Activated naive CD8-positive, alpha-beta T cell treated with anti-CD3 and anti-CD28 coated beads, Interleukin-2, amount 50 U/mL, for 24 hours (primary cell): ENCODE measurements at regions not wholly inside any gene's neighbourhood (a gene's known extent, or its start where the extent isn't known, plus 50 kb on each side); places are given as distances from the start of the nearest gene placed in this dataset.

ENCODE experiments used
- ATAC-seq: fragments of 150-1000 bp; cut with Tn5 transposase; one replicate; pipeline ENCODE4 v1.10.0; 2021
- DNase-seq: peaks from one replicate; pipeline ENCODE4 v3.0.0; 2021
- H3K27ac Mint-ChIP-seq: one replicate; pipeline ENCODE4 v1.8.0; 2021; ENCODE audit warnings: mild to moderate bottlenecking, mixed read lengths
- H3K27me3 Mint-ChIP-seq: one replicate; pipeline ENCODE4 v1.8.0; 2021; ENCODE audit warnings: mixed read lengths
- H3K36me3 Mint-ChIP-seq: one replicate; pipeline ENCODE4 v1.8.0; 2021; ENCODE audit warnings: low read depth, mixed read lengths
- H3K4me1 Mint-ChIP-seq: one replicate; pipeline ENCODE4 v1.8.0; 2021; ENCODE audit warnings: mixed read lengths
- H3K4me3 Mint-ChIP-seq: one replicate; pipeline ENCODE4 v1.8.0; 2021; ENCODE audit warnings: mild to moderate bottlenecking, moderate library complexity, mixed read lengths
- H3K9me3 Mint-ChIP-seq: one replicate; pipeline ENCODE4 v1.8.0; 2021; ENCODE audit warnings: mixed read lengths

DNA sequence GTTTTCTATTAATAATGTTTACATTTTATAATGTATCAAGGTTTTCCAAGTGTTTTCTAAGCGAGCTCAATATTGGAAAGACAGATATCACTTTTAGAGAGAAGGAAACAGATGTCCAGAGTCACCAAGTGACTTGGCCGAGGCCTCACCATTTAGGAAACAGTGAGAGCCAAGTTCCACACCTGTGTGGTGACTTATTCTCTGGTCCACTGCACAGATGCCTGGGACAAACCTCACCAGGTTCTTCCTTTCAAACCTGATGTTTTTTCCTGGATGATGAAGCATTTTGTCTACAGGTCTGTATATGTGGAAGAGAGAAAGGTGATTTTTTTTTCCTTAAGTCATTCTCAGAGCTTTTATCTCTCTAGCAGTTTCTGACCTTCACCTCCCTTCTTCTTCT is 280.7 kb downstream of the LPIN1 start:
- peaks cover 22% of the 10 kb centered on the region for H3K9me3 Mint-ChIP-seq
- H3K4me3 Mint-ChIP-seq: no peak overlapping the region
- peaks cover 2% of the 10 kb centered on the region for H3K36me3 Mint-ChIP-seq
- no peak overlapping the region for H3K27ac Mint-ChIP-seq
- H3K4me1 Mint-ChIP-seq: peaks cover 2% of the 10 kb centered on the region
- no peak for DNase-seq
- peaks cover 4% of the 10 kb centered on the region for H3K27me3 Mint-ChIP-seq
- no peak for ATAC-seq

DNA sequence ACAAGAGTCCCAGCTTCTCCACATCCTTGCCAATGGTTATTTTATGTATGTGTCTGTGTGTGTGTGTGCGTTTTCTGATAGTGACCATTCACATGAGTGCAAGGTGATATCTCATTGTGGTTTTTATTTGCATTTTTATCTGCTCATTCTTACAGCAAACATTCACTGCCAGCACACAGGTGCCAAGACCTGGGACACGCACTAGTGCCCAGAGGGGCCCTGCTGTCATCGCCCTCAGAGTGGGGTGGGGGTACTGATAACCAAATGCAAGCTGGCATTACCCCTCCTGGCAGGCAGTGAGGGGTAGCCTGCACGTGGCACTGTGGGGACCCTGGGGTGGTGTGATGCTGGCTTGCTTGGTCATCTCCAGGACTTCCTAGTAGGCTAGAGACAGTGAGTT is 285.4 kb downstream of the LPIN1 start:
- no peak for DNase-seq
- Mint-ChIP-seq H3K27me3 (peaks cover 7% of the 10 kb centered on the region), H3K4me3 (no peak overlapping the region), H3K9me3 (peaks cover 4% of the 10 kb centered on the region), H3K36me3 (no peaks in the 10 kb centered on the region), H3K27ac (no peak overlapping the region), H3K4me1 (peaks cover 40% of the 10 kb centered on the region)
- no peak for ATAC-seq

DNA sequence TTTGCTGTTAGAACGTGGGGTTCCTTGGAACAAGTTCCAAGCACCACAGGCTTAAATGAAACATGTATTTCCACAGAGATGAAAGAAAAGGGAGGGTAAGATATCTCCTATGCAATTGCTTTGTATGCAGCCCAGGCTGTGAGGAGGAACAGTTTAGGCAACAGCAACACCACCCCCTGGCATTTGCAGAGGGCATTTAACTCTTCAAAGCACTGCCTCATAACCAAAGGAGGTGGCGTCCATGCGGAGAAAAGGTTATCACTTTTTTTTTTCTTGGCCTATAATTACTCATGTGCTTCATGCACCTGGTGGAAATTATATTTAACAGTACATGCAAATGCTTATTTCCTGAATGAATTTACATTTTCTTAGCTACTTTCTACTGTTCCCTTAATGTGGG is 286.0 kb downstream of the LPIN1 start:
- no peak for ATAC-seq
- Mint-ChIP-seq H3K4me1 (peaks cover 45% of the 10 kb centered on the region), H3K36me3 (no peaks in the 10 kb centered on the region), H3K27ac (no peak overlapping the region), H3K27me3 (peaks cover 7% of the 10 kb centered on the region), H3K9me3 (peaks cover 4% of the 10 kb centered on the region), H3K4me3 (no peak overlapping the region)
- DNase-seq: no peak

DNA sequence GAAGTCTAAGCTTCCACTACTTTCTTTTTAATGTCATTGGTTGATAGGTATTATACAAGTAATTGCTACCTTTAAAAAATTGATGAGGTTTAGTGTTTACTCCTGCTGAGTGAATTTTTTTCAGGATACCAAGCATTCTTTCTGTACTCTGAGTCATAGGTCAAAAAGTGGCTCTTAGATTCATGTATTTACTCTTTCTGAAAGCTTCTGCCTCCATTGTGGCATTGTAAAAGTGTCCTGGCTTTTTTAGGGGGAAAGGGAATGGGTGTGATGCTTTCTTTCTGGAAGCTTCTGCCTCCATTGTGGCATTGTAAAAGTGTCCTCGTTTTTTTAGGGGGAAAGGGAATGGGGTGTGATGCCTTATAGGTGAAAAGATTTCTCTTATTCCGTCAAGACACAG is 286.5 kb downstream of the LPIN1 start:
- DNase-seq: no peak
- no peak overlapping the region for H3K27ac Mint-ChIP-seq
- H3K9me3 Mint-ChIP-seq: peaks cover 4% of the 10 kb centered on the region
- H3K4me1 Mint-ChIP-seq: peaks cover 49% of the 10 kb centered on the region
- H3K36me3 Mint-ChIP-seq: no peaks in the 10 kb centered on the region
- no peak for ATAC-seq
- peaks cover 7% of the 10 kb centered on the region for H3K27me3 Mint-ChIP-seq
- no peak overlapping the region for H3K4me3 Mint-ChIP-seq

DNA sequence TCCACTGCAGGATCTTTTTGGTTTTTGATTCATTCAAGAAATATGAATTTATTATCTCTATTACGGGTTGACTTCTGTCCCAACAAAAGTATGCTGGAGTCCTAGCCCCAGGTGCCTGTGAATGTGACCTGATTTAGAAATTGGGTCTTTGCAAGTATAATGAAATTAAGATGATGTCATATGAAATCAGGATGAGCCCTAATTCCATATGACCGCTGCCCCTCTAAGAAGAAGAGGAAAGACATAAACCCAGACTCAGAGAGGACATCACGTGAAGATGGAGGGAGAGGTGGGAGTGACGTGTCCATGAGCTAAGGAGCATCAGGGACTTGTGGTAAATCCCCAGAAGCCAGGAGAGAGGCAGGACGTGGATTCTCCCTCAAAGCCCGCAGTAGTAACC is 287.1 kb downstream of the LPIN1 start:
- Mint-ChIP-seq H3K36me3 (no peaks in the 10 kb centered on the region), H3K4me3 (no peak overlapping the region), H3K27ac (no peak overlapping the region), H3K27me3 (peaks cover 7% of the 10 kb centered on the region), H3K9me3 (peaks cover 4% of the 10 kb centered on the region), H3K4me1 (peaks cover 49% of the 10 kb centered on the region)
- DNase-seq (no peak), ATAC-seq (no peak)

DNA sequence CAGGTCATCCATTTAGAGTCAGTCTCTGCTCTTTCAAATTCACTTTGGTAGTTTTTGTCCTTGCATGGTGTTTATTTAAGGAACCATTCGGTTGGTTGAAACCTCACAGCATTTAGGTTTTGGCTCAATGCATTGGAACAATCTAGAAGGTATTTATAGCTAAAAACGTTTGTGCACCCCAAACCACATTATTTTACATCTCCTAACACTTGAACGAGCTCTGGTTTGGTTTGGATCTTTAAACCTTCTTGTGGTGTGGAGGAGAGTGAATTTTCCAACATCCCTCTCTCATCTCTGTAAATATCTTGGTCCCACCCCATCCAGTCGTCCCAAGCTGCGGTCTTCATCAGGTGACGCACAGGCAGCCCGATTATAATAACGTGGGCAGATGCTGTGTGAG is 287.9 kb downstream of the LPIN1 start:
- no peak overlapping the region for H3K4me3 Mint-ChIP-seq
- peaks cover 5% of the 10 kb centered on the region for H3K27me3 Mint-ChIP-seq
- no peak for DNase-seq
- peaks cover 8% of the 10 kb centered on the region for H3K9me3 Mint-ChIP-seq
- H3K27ac Mint-ChIP-seq: no peak overlapping the region
- H3K4me1 Mint-ChIP-seq: peaks cover 49% of the 10 kb centered on the region
- ATAC-seq: no peak
- H3K36me3 Mint-ChIP-seq: no peaks in the 10 kb centered on the region

DNA sequence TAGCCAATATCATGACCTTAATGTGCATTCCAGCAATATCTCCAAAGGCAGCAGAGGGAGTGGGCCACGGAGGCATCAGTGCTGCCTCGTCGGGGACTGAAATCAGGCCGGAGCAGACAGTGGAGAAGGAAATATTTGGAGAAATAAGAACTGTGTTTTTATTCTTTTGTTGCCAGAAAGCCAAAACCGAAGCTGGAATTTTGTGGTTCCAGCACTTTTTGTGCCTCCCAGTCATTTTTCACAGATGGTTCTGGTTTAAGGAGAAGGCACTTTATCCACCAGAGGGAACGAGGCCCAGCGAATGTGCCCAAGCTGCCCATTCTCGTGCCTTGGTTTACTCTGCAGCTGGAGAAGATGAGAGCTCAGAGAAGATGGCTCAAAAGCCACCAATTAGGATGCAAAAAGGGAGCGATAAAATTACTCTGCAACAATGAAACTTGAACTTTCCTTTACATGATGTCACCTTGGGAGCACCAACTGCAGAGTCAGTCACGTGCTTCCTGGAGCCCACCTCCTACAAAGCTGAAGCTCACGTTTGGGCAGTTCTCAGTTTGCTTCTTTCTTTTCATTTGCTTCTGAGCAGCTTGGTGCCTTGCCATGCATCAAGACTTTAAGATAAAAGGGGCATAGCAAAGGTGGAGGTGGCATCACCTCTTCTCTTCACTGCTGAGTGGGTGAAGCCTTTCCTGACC is 288.7 kb downstream of the LPIN1 start:
- Mint-ChIP-seq H3K4me3 (no peak overlapping the region), H3K36me3 (no peaks in the 10 kb centered on the region), H3K27ac (no peak overlapping the region), H3K9me3 (peaks cover 11% of the 10 kb centered on the region), H3K27me3 (peaks cover 5% of the 10 kb centered on the region), H3K4me1 (peaks cover 49% of the 10 kb centered on the region)
- ATAC-seq: no peak
- DNase-seq: no peak

DNA sequence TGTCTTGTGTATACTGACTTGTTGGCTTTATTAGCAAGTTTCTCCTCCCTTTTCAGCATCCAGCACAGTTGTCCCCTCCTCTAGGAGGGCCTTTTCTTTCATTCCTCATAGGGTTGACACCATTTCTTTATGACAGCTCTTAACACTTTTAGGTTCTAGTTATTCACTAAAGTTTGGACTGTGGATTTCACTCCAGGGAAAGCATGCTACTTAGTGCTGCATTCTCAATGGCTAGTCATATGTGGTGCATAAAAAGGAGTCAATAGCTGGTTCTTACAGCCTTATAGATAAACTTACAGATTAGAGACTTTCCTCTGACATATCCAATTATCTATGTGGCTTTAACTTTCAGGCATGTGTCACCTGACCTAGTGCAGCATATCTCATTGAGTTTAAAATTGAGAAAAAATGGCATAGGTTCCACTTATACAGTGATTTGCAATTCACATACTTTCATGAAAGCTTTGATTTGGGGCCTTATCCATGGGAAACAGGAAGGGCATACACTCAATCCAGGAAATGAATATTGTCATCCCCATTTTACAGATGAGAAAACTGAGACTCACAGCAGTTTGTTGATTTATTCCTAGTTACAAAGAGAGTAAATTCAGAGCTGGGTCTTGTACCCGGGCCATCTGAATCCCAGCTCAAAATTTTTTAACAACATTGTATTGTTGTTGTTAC is 289.7 kb downstream of the LPIN1 start:
- H3K4me3 Mint-ChIP-seq: no peak overlapping the region
- peaks cover 2% of the 10 kb centered on the region for H3K36me3 Mint-ChIP-seq
- H3K4me1 Mint-ChIP-seq: peaks cover 49% of the 10 kb centered on the region
- H3K27ac Mint-ChIP-seq: no peak overlapping the region
- ATAC-seq (no peak), DNase-seq (no peak)
- H3K9me3 Mint-ChIP-seq: peaks cover 15% of the 10 kb centered on the region
- H3K27me3 Mint-ChIP-seq: peaks cover 5% of the 10 kb centered on the region

DNA sequence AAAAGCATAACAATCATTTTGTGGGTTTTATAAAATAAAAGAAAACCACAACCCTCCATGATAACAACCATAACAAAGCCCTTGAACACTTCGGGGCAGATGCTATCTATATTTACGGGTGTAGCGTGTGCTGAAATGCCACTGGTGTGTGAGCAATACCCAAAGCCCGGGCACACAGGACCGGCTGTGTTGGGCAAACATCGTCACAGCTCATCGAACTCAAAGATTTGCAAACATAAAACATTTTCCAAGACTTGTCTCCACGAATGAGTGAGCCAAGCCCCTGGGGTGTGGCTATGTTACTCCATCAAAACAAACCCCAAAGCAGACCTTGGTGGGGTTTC is 290.2 kb downstream of the LPIN1 start:
- H3K9me3 Mint-ChIP-seq: peaks cover 18% of the 10 kb centered on the region
- H3K27me3 Mint-ChIP-seq: peaks cover 5% of the 10 kb centered on the region
- H3K27ac Mint-ChIP-seq: no peak overlapping the region
- peaks cover 2% of the 10 kb centered on the region for H3K36me3 Mint-ChIP-seq
- peak; percentile 53 for ATAC-seq
- no peak overlapping the region for H3K4me3 Mint-ChIP-seq
- H3K4me1 Mint-ChIP-seq: peaks cover 49% of the 10 kb centered on the region
- DNase-seq: no peak

DNA sequence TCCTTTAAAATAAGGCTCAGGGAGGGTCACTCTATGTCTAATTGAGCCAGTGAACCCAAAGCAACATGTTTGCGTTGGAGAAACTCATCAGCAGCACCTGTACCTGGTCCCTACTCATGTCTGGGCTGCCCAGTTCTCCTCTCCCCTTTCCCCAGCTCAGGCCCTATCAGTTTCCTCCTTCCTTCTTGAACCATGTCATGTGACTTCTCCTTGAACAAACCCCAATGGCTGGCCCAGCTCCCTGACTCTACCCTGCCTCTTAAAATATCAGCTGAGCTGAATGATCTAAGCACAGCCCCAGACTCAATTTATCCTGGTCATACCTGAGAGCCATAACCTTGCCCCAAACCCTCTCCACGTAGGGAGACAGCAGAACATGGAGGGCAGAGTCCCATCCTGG is 290.9 kb downstream of the LPIN1 start:
- Mint-ChIP-seq H3K27me3 (peaks cover 5% of the 10 kb centered on the region), H3K4me3 (no peak overlapping the region), H3K36me3 (peaks cover 4% of the 10 kb centered on the region), H3K4me1 (peaks cover 50% of the 10 kb centered on the region), H3K9me3 (peaks cover 18% of the 10 kb centered on the region), H3K27ac (no peak overlapping the region)
- ATAC-seq (no peak), DNase-seq (no peak)

DNA sequence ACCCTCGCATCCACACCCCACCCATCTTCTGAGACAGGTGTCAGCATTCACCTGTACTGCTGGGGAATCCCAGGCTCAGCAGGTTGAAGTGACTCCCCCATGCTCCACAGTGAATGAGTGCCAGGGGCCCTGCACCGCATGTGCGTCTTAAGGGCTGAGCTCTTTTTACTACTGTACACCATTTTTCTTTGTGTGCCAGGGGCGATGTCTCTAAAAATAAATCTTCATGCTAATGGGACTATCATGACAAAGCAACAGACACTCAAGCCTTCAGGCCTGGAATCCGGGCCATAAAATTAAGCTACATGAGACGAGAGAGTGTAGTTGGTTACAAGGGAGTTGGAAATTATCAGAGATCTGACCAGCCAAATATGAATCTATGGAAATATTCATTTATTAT is 294.8 kb downstream of the LPIN1 start:
- no peaks in the 10 kb centered on the region for H3K27me3 Mint-ChIP-seq
- no peak for DNase-seq
- H3K36me3 Mint-ChIP-seq: peaks cover 4% of the 10 kb centered on the region
- H3K27ac Mint-ChIP-seq: no peak overlapping the region
- ATAC-seq: no peak
- H3K4me1 Mint-ChIP-seq: peaks cover 55% of the 10 kb centered on the region
- peaks cover 18% of the 10 kb centered on the region for H3K9me3 Mint-ChIP-seq
- H3K4me3 Mint-ChIP-seq: no peak overlapping the region

DNA sequence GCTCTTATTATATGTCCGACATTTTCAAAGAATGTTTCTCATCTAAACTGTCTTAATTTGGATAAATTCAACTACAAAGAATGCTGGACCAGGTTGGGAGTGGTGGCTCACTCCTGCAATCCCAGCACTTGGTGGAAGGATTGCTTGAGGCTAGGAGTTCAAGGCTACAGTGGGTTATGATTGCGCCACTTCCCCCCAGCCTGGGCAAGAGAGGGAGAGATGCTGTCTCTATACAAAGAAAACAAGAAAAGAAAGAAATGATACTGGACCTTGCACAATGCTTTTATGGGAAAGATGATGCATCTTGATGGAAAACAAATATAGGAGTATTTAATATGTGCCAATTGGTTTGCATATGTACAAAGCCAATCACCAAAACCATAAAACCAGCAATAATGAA is 296.7 kb downstream of the LPIN1 start:
- DNase-seq: no peak
- no peak for ATAC-seq
- peaks cover 4% of the 10 kb centered on the region for H3K36me3 Mint-ChIP-seq
- no peak overlapping the region for H3K27ac Mint-ChIP-seq
- H3K9me3 Mint-ChIP-seq: peaks cover 18% of the 10 kb centered on the region
- no peak overlapping the region for H3K4me3 Mint-ChIP-seq
- peaks cover 53% of the 10 kb centered on the region for H3K4me1 Mint-ChIP-seq
- no peaks in the 10 kb centered on the region for H3K27me3 Mint-ChIP-seq

DNA sequence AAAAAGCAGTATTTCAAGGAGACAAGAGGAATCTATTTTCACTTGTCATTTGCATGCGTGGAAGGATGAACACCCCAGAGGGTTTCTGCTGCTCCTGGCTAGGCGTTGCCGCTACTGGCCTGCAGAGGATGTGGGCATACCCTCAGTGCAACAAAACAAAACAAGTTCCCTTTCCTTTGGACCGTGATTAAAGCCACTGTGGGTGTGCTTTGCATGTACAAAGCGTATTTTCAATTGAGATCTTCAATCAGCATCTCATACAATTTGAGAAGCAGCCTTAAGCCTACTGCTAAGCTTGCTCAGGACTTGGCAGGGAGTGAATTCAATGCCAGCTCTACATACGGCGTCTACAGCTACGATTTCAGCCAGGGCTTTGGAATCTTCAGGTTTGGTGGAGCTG is 298.4 kb downstream of the LPIN1 start:
- no peak for DNase-seq
- H3K4me3 Mint-ChIP-seq: no peak overlapping the region
- peaks cover 4% of the 10 kb centered on the region for H3K36me3 Mint-ChIP-seq
- peaks cover 65% of the 10 kb centered on the region for H3K4me1 Mint-ChIP-seq
- H3K27me3 Mint-ChIP-seq: no peaks in the 10 kb centered on the region
- no peak overlapping the region for H3K27ac Mint-ChIP-seq
- no peak for ATAC-seq
- H3K9me3 Mint-ChIP-seq: peaks cover 14% of the 10 kb centered on the region

DNA sequence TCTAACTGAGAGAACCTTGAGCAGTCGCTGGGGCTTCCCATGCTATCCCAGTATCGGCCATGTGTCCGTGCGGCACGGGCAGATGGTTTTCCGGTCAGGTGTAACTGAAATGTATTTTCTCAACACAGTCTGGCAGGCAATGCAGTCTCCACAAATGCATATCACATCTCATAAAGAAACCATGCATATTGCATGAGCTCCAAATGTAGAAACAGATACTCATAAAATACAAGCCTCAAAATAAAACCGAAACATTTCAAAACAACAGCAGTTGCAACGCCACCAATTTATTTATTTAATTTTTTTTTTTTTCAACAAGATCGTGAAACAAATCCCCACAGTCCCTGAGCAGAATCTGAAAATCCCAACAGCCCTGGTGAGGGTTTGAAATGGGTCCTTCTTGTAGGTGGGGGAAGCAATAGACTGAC is 299.4 kb downstream of the LPIN1 start:
- no peak overlapping the region for H3K4me3 Mint-ChIP-seq

DNA sequence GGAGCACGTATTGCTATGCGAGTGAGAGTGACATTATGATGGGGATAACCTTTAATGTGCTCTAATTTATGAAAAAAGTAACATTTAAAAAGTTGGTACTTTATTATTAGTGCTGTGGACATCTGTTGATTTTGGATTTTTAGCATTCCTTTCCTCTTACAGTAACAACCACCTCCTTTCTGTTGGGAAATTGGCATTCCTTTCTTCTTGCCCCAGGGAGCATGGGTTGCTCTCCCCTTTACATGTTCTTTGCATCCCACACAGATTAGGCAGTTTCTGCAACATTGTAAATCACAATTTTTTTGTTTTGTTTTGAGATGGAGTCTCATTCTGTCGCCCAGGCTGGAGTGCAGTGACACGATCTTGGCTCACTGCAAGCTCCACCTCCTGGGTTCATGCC is 300.2 kb downstream of the LPIN1 start:
- Mint-ChIP-seq H3K4me3 (no peak overlapping the region), H3K36me3 (peaks cover 2% of the 10 kb centered on the region), H3K9me3 (no peaks in the 10 kb centered on the region), H3K27me3 (no peaks in the 10 kb centered on the region), H3K4me1 (peaks cover 73% of the 10 kb centered on the region), H3K27ac (no peak overlapping the region)
- no peak for DNase-seq
- no peak for ATAC-seq

More for the DNA sequence above, 299.4 kb downstream of the LPIN1 start:
- ATAC-seq (no peak), DNase-seq (no peak)
- Mint-ChIP-seq H3K4me1 (peaks cover 73% of the 10 kb centered on the region), H3K36me3 (peaks cover 2% of the 10 kb centered on the region), H3K27me3 (no peaks in the 10 kb centered on the region), H3K27ac (no peak overlapping the region), H3K9me3 (peaks cover 5% of the 10 kb centered on the region)
